GM12878 (cell line): ENCODE measurements at regions not wholly inside any gene's neighbourhood (a gene's known extent, or its start where the extent isn't known, plus 50 kb on each side); places are given as distances from the start of the nearest gene placed in this dataset.

Experiments
- CHD1 ChIP-seq: IDR thresholded peaks from 2 replicates; pipeline ENCODE4 v1.6.1; 2012; ENCODE audit warnings: low read depth, low read length, improper control_type of control experiment
- CHD2 ChIP-seq: IDR thresholded peaks from 2 replicates; pipeline ENCODE4 v1.6.1; 2011; ENCODE audit warnings: low read depth, low read length, improper control_type of control experiment, borderline replicate concordance
- CTCF ChIP-seq, 3 experiments: IDR thresholded peaks in 2 of 3; conservative IDR thresholded peaks in 1 of 3; 2 replicates each; pipeline ENCODE4 v1.5.1; 2011; ENCODE audit warnings: low read depth in 3 of 3, low read length in 3 of 3, mild to moderate bottlenecking in 3 of 3, control low read depth in 2 of 3, moderate library complexity in 2 of 3, inconsistent platforms in 1 of 3, mixed read lengths in 1 of 3; ENCODE audit not compliant: control insufficient read depth in 2 of 3, insufficient read depth in 1 of 3; ENCODE audit errors: extremely low read depth in 1 of 3
- E2F4 ChIP-seq: IDR thresholded peaks from 2 replicates; pipeline ENCODE4 v1.6.1; 2012; ENCODE audit warnings: low read depth, low read length, improper control_type of control experiment
- PRDM15 ChIP-seq: fragments of 450-650 bp; formaldehyde crosslinking; IDR thresholded peaks from 2 replicates; pipeline ENCODE4 v1.4.0; 2020; ENCODE audit warnings: mild to moderate bottlenecking, moderate library complexity
- SKIL ChIP-seq: fragments of 450-650 bp; IDR thresholded peaks from 2 replicates; pipeline ENCODE4 v1.6.1; 2017; ENCODE audit warnings: mild to moderate bottlenecking, low read depth, inconsistent platforms; ENCODE audit not compliant: poor library complexity, severe bottlenecking
- TCF7 ChIP-seq: IDR thresholded peaks from 2 replicates; pipeline ENCODE4 v1.6.1; 2014; ENCODE audit warnings: antibody characterized with exemption, borderline replicate concordance

GRCh38 chr15:96444865-96445264 lies 114.4 kb downstream of the NR2F2 start (continued):
- no peak for TF ChIP-seq CTCF (IDR thresholded peaks at IDR 0.05 in 2 of 3, conservative IDR thresholded peaks at IDR 0.05 in 1 of 3; ENCODE audit: control insufficient read depth in 2 of 3, extremely low read depth in 1 of 3, insufficient read depth in 1 of 3, low read depth in 3 of 3, low read length in 3 of 3)
- no peak for TF ChIP-seq CHD1
- TF ChIP-seq SKIL, result no peak
- TF ChIP-seq E2F4, result no peak
- TF ChIP-seq CHD2, result no peak
- no peak for TF ChIP-seq TCF7
- no peak for TF ChIP-seq PRDM15 (CRISPR knock-in tag)
